Thoracic aorta (tissue), 2 donors: ENCODE measurements at regions not wholly inside any gene's neighbourhood (a gene's known extent, or its start where the extent isn't known, plus 50 kb on each side); places are given as distances from the start of the nearest gene placed in this dataset.

Experiments
- ATAC-seq: fragments of 150-250 bp; one replicate; pipeline ENCODE4 v1.8.0; 2017; ENCODE audit warnings: low read depth; ENCODE audit not compliant: insufficient number of reproducible peaks, low FRiP score
- DNase-seq: peaks from one replicate; pipeline ENCODE4 v3.0.0-alpha.2; 2020; ENCODE audit warnings: low spot score
- H3K27ac ChIP-seq, 2 donors: fragments of 200-600 bp; sonication (generic); 1 replicate in 1 of 2; 2 replicates in 1 of 2; pipeline ENCODE4 v1.5.1; 2016; ENCODE audit warnings: mild to moderate bottlenecking in 2 of 2, moderate library complexity in 2 of 2
- H3K27me3 ChIP-seq: fragments of 200-600 bp; sonication (generic); replicated peaks from 2 replicates; pipeline ENCODE4 v1.6.0; 2016; ENCODE audit warnings: mild to moderate bottlenecking; ENCODE audit not compliant: insufficient read depth
- H3K36me3 ChIP-seq: fragments of 200-600 bp; sonication (generic); one replicate; pipeline ENCODE4 v1.5.1; 2016
- H3K4me1 ChIP-seq, 2 donors: fragments of 200-600 bp; sonication (generic); 1 replicate in 1 of 2; 2 replicates in 1 of 2; pipeline versions ENCODE4 v1.5.1 to v1.6.0; 2016; ENCODE audit warnings: low read depth in 2 of 2, mild to moderate bottlenecking in 1 of 2; ENCODE audit not compliant: control insufficient read depth in 1 of 2
- H3K4me3 ChIP-seq: fragments of 200-600 bp; sonication (generic); 2 replicates; pipeline ENCODE4 v1.5.1; 2016; ENCODE audit warnings: mild to moderate bottlenecking
- H3K9me3 ChIP-seq: fragments of 200-600 bp; sonication (generic); 2 replicates; pipeline ENCODE4 v1.5.1; 2016
- CTCF ChIP-seq: fragments of 200-600 bp; sonication (generic); IDR thresholded peaks from one replicate; pipeline ENCODE4 v1.5.1; 2019; ENCODE audit warnings: antibody characterized with exemption

GRCh38 chr7:81331061-81332018 is 412.5 kb upstream of the SEMA3C start:
- Histone ChIP-seq H3K27me3 (no peaks in the 10 kb centered on the region), H3K4me3 (no peak overlapping the region), H3K36me3 (no peaks in the 10 kb centered on the region), H3K4me1 (no peaks in the 10 kb centered on the region), H3K9me3 (no peaks in the 10 kb centered on the region), H3K27ac (no peak overlapping the region)
- DNase-seq (no peak), ATAC-seq (no peak)
- no peak for TF ChIP-seq CTCF

- no peak for TF ChIP-seq CTCF
- Histone ChIP-seq H3K9me3 (no peaks in the 10 kb centered on the region), H3K4me1 (no peaks in the 10 kb centered on the region), H3K4me3 (no peak overlapping the region), H3K36me3 (no peaks in the 10 kb centered on the region), H3K27me3 (no peaks in the 10 kb centered on the region), H3K27ac (no peak overlapping the region)
- ATAC-seq (no peak), DNase-seq (no peak)
These were observed 411.3 kb upstream of the SEMA3C start for GRCh38 chr7:81330108-81330507.

DNA sequence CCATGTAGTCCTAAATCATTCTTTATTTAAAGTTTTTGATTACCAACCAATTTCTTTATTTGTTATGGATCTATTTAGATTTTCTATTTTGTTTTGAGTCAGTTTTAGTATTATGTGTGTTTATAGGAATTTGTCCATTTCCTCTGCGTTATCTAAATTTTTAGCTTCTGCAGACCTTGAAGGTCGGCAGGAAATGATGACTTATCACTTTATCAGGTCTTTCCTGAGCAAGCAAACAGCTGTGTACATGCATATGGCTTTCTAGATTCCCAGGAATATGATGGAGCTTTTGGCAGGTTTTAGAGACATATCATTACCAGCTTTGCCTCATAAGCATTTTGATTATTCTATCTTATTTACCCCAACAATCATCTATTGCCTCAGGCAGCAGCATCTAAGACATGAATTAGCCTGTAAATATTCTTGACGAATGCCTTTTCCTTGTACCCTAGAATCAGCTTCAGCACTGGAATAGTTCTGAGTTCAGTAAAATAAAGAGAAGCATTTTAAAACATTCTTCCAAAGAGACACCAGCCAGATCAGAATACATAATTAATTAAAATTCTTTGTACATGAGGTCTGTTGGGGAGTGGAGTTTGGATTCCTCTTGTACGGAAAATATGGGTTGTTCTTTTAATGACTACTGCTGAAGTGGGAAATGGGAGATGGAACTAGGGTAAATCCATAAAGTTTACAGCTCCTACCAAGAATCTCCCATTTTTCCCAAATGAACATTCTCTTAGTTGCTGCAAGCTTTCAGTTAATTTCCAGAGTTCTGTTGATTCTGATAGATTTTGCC is 408.8 kb upstream of the SEMA3C start:
- H3K9me3 ChIP-seq, result no peaks in the 10 kb centered on the region
- no peak overlapping the region for H3K4me3 ChIP-seq
- no peak overlapping the region for H3K27ac ChIP-seq
- ATAC-seq (no peak), DNase-seq (no peak)
- TF ChIP-seq CTCF, result no peak
- no peaks in the 10 kb centered on the region for H3K36me3 ChIP-seq
- H3K27me3 ChIP-seq, result no peaks in the 10 kb centered on the region
- H3K4me1 ChIP-seq, result no peaks in the 10 kb centered on the region

DNA sequence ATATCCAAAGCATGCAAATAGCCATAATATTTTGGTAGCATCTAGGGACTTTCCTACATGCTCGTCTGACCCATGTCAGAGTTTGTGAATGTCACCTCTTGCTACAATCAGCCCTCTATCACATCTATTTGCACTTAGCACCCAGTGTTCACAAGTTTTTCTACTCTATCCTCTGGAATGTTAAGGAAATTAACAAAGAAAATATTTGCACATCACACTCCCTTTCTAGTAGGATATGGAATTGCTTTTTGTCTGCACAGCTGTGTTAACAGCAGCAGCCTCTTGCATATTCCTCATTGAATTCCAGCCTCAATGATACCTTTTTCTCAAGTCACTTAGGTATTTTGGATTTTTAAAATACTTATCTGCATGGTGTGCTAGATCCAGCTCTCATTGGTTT is 403.1 kb upstream of the SEMA3C start:
- Histone ChIP-seq H3K27ac (no peak overlapping the region), H3K4me1 (no peaks in the 10 kb centered on the region), H3K27me3 (no peaks in the 10 kb centered on the region), H3K4me3 (no peak overlapping the region), H3K9me3 (no peaks in the 10 kb centered on the region), H3K36me3 (no peaks in the 10 kb centered on the region)
- TF ChIP-seq CTCF, result no peak
- DNase-seq (no peak), ATAC-seq (no peak)

- Histone ChIP-seq H3K4me3 (no peak overlapping the region), H3K27me3 (no peaks in the 10 kb centered on the region), H3K9me3 (no peaks in the 10 kb centered on the region), H3K27ac (no peak overlapping the region), H3K36me3 (no peaks in the 10 kb centered on the region), H3K4me1 (no peaks in the 10 kb centered on the region)
- DNase-seq (no peak), ATAC-seq (no peak)
- no peak for TF ChIP-seq CTCF
These were observed 398.9 kb upstream of the SEMA3C start for GRCh38 chr7:81317741-81318140.
